ENCODE measurements at regions not wholly inside any gene's neighbourhood (a gene's known extent, or its start where the extent isn't known, plus 50 kb on each side); places are given as distances from the start of the nearest gene placed in this dataset.
"Not testable (repeated sequence)": the region's sequence is repeated elsewhere in the genome, so short reads cannot be mapped to it uniquely, and the experiment has no call there.

- Histone ChIP-seq H3K4me3 (no peak overlapping the region), H3K79me2 (replicated peaks; ENCODE audit: insufficient read depth) (no peaks in the 10 kb centered on the region), H3K36me3 (ENCODE audit: insufficient read depth) (peaks cover 12% of the 10 kb centered on the region), H3K27ac (ENCODE audit: low read depth) (peak overlapping the region; percentile 65; the same call in 1 of the 2 replicates), H3K4me2 (no peak overlapping the region), H2AFZ (no peak overlapping the region), H3K4me1 (ENCODE audit: insufficient read depth) (peaks cover 6% of the 10 kb centered on the region; the same call in 1 of the 2 replicates), H3K9me2 (ENCODE audit: insufficient read depth) (peaks cover 9% of the 10 kb centered on the region), H3F3A (replicated peaks; ENCODE audit: low read depth) (no peaks in the 10 kb centered on the region), H3K27me3 (ENCODE audit: insufficient read depth) (no peaks in the 10 kb centered on the region), H4K20me1 (replicated peaks; ENCODE audit: insufficient read depth) (no peaks in the 10 kb centered on the region)
- no peak for TF ChIP-seq ETS1 (IDR thresholded peaks at IDR 0.05)
- Mint-ChIP-seq H3K9me3 (peaks cover 47% of the 10 kb centered on the region), H3K36me3 (ENCODE audit: low read depth) (peaks cover 42% of the 10 kb centered on the region), H3K4me1 (peaks cover 11% of the 10 kb centered on the region), H3K27ac (peak overlapping the region; percentile 25; the same call in 1 of the 2 replicates), H3K27me3 (ENCODE audit: insufficient read depth, low read depth, poor library complexity) (peaks cover 2% of the 10 kb centered on the region), H3K4me3 (no peak overlapping the region)
- DNase-seq (ENCODE audit: low spot score), result no peak
- no peak; the same call in 2 of the 3 replicates for ATAC-seq
Measured at GRCh38 chr4:94084155-94084554, 123.5 kb upstream of the SMARCAD1 start.

DNA sequence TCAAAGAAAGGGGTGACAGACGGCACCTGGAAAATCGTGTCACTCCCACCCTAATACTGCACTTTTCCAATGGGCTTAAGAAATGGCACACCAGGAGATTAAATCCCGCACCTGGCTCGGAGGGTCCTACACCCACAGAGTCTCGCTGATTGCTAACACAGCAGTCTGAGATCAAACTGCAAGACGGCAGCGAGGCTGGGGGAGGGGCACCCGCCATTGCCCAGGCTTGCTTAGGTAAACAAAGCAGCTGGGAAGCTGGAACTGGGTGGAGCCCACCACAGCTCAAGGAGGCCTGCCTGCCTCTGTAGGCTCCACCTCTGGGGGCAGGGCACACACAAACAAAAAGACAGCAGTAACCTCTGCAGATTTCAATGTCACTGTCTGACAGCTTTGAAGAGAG is 108.5 kb upstream of the SMARCAD1 start:
- not testable (repeated sequence) for ATAC-seq; H3K27ac ChIP-seq (ENCODE audit: low read depth); H3K27me3 ChIP-seq (ENCODE audit: insufficient read depth); H3K4me1 Mint-ChIP-seq; H3F3A ChIP-seq (replicated peaks; ENCODE audit: low read depth); H3K4me1 ChIP-seq (ENCODE audit: insufficient read depth); H3K79me2 ChIP-seq (replicated peaks; ENCODE audit: insufficient read depth); H3K36me3 ChIP-seq (ENCODE audit: insufficient read depth); H3K4me3 Mint-ChIP-seq; DNase-seq (ENCODE audit: low spot score); H3K9me2 ChIP-seq (ENCODE audit: insufficient read depth); H3K4me3 ChIP-seq; H3K4me2 ChIP-seq; H3K27ac Mint-ChIP-seq; H2AFZ ChIP-seq; H3K27me3 Mint-ChIP-seq (ENCODE audit: insufficient read depth, low read depth, poor library complexity); H4K20me1 ChIP-seq (replicated peaks; ENCODE audit: insufficient read depth)
- peaks cover 37% of the 10 kb centered on the region for H3K9me3 Mint-ChIP-seq
- H3K36me3 Mint-ChIP-seq (ENCODE audit: low read depth), result peaks cover 10% of the 10 kb centered on the region

DNA sequence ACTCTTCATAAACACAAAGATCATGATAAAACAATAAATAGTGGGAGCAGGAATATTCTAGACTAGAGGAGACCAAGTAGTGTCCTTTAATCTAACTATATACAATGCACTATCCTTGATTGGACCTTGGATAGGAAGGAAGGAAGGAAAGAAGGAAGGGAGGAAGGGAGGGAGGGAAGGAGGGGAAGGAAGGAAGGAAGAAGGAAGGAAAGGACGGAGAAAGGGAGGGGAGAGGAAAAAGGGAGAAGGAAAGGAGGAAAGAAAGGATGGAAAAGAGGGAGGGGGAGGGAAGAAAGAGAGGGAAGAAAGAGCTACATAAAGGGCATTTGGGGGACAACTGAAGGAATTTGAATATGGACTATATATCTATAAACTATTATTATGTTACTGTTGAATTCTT is 95.0 kb upstream of the SMARCAD1 start:
- Mint-ChIP-seq H3K4me1 (peaks cover 4% of the 10 kb centered on the region), H3K27ac (no peak overlapping the region), H3K27me3 (ENCODE audit: insufficient read depth, low read depth, poor library complexity) (no peaks in the 10 kb centered on the region), H3K36me3 (ENCODE audit: low read depth) (no peaks in the 10 kb centered on the region), H3K4me3 (no peak overlapping the region), H3K9me3 (no peaks in the 10 kb centered on the region; the same call in 2 of the 3 replicates)
- TF ChIP-seq ETS1 (IDR thresholded peaks at IDR 0.05) (no peak), JUNB (IDR thresholded peaks at IDR 0.05; ENCODE audit: unreplicated experiment) (no peak), POLR2AphosphoS5 (IDR thresholded peaks at IDR 0.05; ENCODE audit: low read depth) (no peak), EZH2phosphoT487 (IDR thresholded peaks at IDR 0.05; ENCODE audit: unreplicated experiment) (no peak)
- TF ChIP-seq, protein P1, sequence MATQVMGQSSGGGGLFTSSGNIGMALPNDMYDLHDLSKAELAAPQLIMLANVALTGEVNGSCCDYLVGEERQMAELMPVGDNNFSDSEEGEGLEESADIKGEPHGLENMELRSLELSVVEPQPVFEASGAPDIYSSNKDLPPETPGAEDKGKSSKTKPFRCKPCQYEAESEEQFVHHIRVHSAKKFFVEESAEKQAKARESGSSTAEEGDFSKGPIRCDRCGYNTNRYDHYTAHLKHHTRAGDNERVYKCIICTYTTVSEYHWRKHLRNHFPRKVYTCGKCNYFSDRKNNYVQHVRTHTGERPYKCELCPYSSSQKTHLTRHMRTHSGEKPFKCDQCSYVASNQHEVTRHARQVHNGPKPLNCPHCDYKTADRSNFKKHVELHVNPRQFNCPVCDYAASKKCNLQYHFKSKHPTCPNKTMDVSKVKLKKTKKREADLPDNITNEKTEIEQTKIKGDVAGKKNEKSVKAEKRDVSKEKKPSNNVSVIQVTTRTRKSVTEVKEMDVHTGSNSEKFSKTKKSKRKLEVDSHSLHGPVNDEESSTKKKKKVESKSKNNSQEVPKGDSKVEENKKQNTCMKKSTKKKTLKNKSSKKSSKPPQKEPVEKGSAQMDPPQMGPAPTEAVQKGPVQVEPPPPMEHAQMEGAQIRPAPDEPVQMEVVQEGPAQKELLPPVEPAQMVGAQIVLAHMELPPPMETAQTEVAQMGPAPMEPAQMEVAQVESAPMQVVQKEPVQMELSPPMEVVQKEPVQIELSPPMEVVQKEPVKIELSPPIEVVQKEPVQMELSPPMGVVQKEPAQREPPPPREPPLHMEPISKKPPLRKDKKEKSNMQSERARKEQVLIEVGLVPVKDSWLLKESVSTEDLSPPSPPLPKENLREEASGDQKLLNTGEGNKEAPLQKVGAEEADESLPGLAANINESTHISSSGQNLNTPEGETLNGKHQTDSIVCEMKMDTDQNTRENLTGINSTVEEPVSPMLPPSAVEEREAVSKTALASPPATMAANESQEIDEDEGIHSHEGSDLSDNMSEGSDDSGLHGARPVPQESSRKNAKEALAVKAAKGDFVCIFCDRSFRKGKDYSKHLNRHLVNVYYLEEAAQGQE (IDR thresholded peaks at IDR 0.05; ENCODE audit: unreplicated experiment), result no peak
- no peak overlapping the region for H3K4me2 ChIP-seq
- no peaks in the 10 kb centered on the region for H3K27me3 ChIP-seq (ENCODE audit: insufficient read depth)
- H3F3A ChIP-seq (replicated peaks; ENCODE audit: low read depth), result no peaks in the 10 kb centered on the region
- no peak overlapping the region for H2AFZ ChIP-seq
- no peak overlapping the region for H3K4me3 ChIP-seq
- no peaks in the 10 kb centered on the region for H3K9me2 ChIP-seq (ENCODE audit: insufficient read depth)
- H3K79me2 ChIP-seq (replicated peaks; ENCODE audit: insufficient read depth), result no peaks in the 10 kb centered on the region
- ATAC-seq (no peak), DNase-seq (ENCODE audit: low spot score) (no peak)
- H3K27ac ChIP-seq (ENCODE audit: low read depth), result no peak overlapping the region
- no peaks in the 10 kb centered on the region for H4K20me1 ChIP-seq (replicated peaks; ENCODE audit: insufficient read depth)
- peaks cover 6% of the 10 kb centered on the region; the same call in 1 of the 2 replicates for H3K4me1 ChIP-seq (ENCODE audit: insufficient read depth)
- no peaks in the 10 kb centered on the region for H3K36me3 ChIP-seq (ENCODE audit: insufficient read depth)

Data from GM23338 (cell line).